ENCODE measurements at regions not wholly inside any gene's neighbourhood (a gene's known extent, or its start where the extent isn't known, plus 50 kb on each side); places are given as distances from the start of the nearest gene placed in this dataset.

DNA sequence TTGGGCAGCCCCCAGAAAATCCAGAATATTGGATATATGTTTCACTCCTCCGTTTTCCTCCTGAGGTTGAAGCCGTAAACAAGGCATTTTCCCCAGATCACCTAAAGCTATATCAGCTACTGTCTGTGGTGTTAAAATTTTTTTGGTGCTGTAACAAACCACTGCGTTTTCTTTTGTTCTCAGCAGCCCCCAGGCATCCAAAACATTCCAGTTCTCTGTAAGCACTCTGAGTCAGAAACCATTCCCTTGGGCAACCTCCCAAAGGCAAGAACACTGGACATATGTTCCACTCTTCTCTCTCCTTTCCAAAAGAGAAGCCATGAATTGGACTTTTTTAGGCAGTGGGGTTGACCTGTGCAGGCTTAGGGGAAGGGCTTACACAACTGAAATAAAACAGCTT is 310.9 kb downstream of the MID1IP1 start:
- no peaks in the 10 kb centered on the region for H3K27me3 Mint-ChIP-seq
- no peak overlapping the region for H3K27ac Mint-ChIP-seq
- peaks cover 30% of the 10 kb centered on the region for H3K9me3 Mint-ChIP-seq (ENCODE audit: low read depth)
- no peaks in the 10 kb centered on the region for H3K4me1 Mint-ChIP-seq (ENCODE audit: low read depth)
- no peak for DNase-seq (ENCODE audit: low spot score, unreplicated experiment)
- H3K4me3 Mint-ChIP-seq (ENCODE audit: low read depth) = no peak overlapping the region
- no peak for TF ChIP-seq CTCF (IDR thresholded peaks at IDR 0.05; ENCODE audit: unreplicated experiment)
- H3K36me3 Mint-ChIP-seq (ENCODE audit: insufficient read depth) = no peaks in the 10 kb centered on the region

GRCh38 chrX:39115166-39115565 is 313.9 kb downstream of the MID1IP1 start:
- no peak for DNase-seq (ENCODE audit: low spot score, unreplicated experiment)
- Mint-ChIP-seq H3K27ac (no peak overlapping the region), H3K27me3 (no peaks in the 10 kb centered on the region), H3K4me1 (ENCODE audit: low read depth) (no peaks in the 10 kb centered on the region), H3K36me3 (ENCODE audit: insufficient read depth) (no peaks in the 10 kb centered on the region), H3K9me3 (ENCODE audit: low read depth) (peaks cover 32% of the 10 kb centered on the region), H3K4me3 (ENCODE audit: low read depth) (no peak overlapping the region)
- no peak for TF ChIP-seq CTCF (IDR thresholded peaks at IDR 0.05; ENCODE audit: unreplicated experiment)

DNA sequence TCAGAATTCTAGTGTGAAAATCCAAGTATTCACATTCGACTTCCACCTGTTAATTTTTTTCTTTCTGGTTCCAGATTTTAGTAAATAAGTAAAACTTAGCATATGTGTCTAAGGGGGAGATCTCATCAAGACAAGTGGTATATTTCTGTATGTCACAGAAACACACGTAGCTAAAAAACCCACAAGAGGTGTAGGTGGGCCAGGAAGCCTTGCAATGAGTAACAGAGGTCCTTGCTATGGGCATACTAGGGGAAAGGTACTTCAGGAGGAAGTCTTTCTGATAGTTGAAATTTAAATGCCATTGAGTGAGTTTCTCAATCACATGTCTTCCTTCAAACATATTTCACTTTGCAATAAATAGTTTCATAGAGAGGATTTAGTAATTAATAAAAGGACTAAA is 315.8 kb downstream of the MID1IP1 start:
- no peak for TF ChIP-seq CTCF (IDR thresholded peaks at IDR 0.05; ENCODE audit: unreplicated experiment)
- no peaks in the 10 kb centered on the region for H3K4me1 Mint-ChIP-seq (ENCODE audit: low read depth)
- H3K27me3 Mint-ChIP-seq = no peaks in the 10 kb centered on the region
- H3K27ac Mint-ChIP-seq = no peak overlapping the region
- no peaks in the 10 kb centered on the region for H3K36me3 Mint-ChIP-seq (ENCODE audit: insufficient read depth)
- no peak for DNase-seq (ENCODE audit: low spot score, unreplicated experiment)
- no peak overlapping the region for H3K4me3 Mint-ChIP-seq (ENCODE audit: low read depth)
- peaks cover 24% of the 10 kb centered on the region for H3K9me3 Mint-ChIP-seq (ENCODE audit: low read depth)

DNA sequence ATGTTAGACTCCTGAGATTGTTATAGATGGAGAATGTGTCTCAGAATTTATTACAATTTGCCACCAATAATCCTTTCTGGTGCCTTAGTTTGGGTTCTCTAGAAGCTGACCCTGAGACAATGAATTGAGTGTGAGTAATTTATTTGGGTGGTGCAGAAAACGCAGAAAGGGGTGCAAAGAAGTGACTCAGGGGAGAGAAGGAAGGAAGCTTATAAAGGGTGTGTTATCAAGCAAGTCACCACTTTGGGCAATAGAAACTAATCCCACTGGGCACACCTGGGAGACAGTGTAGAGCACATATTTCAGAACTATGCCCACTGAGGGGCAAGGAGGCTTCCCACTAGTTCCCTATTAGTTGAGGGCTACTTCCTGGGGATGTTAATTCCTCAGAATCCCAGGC is 320.6 kb downstream of the MID1IP1 start:
- Mint-ChIP-seq H3K9me3 (ENCODE audit: low read depth) (peaks cover 30% of the 10 kb centered on the region), H3K27ac (no peak overlapping the region), H3K36me3 (ENCODE audit: insufficient read depth) (no peaks in the 10 kb centered on the region), H3K27me3 (no peaks in the 10 kb centered on the region), H3K4me3 (ENCODE audit: low read depth) (no peak overlapping the region), H3K4me1 (ENCODE audit: low read depth) (no peaks in the 10 kb centered on the region)
- no peak for TF ChIP-seq CTCF (IDR thresholded peaks at IDR 0.05; ENCODE audit: unreplicated experiment)
- DNase-seq (ENCODE audit: low spot score, unreplicated experiment) = no peak

DNA sequence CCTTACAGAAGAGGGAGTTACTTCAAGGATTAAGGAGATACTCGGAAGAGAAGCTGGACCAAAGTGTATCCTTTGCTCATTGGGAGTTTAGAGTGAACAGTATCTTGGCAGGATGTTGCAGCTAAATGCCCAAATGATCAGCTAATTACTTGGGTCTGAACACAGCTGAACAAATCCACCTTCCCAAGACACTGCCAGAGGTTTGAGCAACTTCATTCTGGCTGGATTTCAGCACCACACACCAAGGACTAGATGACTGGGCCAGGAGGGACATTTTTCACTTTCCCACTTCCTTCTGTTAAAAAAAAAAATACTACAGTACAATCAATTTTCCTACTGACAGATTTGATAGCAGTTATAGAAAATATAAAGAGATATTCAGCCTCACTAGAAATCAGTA is 324.6 kb downstream of the MID1IP1 start:
- no peaks in the 10 kb centered on the region for H3K27me3 Mint-ChIP-seq

More for the DNA sequence above, 324.6 kb downstream of the MID1IP1 start:
- no peak for TF ChIP-seq CTCF (IDR thresholded peaks at IDR 0.05; ENCODE audit: unreplicated experiment)
- Mint-ChIP-seq H3K36me3 (ENCODE audit: insufficient read depth) (no peaks in the 10 kb centered on the region), H3K4me3 (ENCODE audit: low read depth) (no peak overlapping the region), H3K9me3 (ENCODE audit: low read depth) (peaks cover 19% of the 10 kb centered on the region), H3K27ac (no peak overlapping the region), H3K4me1 (ENCODE audit: low read depth) (no peaks in the 10 kb centered on the region)
- DNase-seq (ENCODE audit: low spot score, unreplicated experiment) = no peak
